HG03039 (cell line): ENCODE measurements at regions not wholly inside any gene's neighbourhood (a gene's known extent, or its start where the extent isn't known, plus 50 kb on each side); places are given as distances from the start of the nearest gene placed in this dataset.
"Not testable (repeated sequence)": the region's sequence is repeated elsewhere in the genome, so short reads cannot be mapped to it uniquely, and the experiment has no call there.

Experiments
- ATAC-seq: cut with Tn5 transposase; IDR thresholded peaks from one replicate; pipeline ENCODE4 v1.9.1; 2021; ENCODE audit warnings: mild to moderate bottlenecking, moderate library complexity; ENCODE audit not compliant: unreplicated experiment

DNA sequence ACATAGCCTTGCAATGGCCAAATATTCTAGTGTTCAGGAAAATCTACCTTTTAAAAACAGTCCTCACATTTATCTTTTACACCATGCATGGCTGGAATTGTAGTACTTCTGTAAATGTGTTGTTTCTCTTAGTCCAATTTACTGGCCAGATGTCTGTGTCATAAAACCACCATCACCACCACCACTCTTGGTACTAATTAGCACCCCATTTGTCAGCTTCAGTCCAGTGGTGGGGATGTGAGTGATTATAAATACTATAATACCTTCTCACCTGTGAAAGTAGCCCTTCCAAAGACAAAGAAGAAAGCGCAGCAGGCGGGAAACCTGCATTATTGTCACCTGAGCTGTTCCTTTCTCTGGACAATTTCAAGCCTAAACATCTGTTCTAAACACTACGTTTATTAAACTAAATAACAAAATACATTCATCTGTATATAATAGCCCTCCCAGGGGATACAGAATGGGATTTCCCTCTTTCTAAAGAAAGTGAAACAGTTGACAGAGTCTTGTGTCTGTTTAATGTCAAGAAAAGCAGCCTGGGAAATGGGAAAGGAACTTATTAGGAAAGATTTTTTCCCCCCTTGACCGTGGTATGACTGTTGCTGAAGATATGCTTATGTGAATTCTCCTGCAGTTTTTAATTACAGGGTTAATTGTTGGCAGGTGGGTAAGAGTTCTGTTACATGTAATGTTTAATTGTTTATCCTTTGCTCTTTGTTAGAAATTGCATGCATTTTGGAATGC, 144.5 kb upstream of the NUDT12 start:
- no peak for ATAC-seq

DNA sequence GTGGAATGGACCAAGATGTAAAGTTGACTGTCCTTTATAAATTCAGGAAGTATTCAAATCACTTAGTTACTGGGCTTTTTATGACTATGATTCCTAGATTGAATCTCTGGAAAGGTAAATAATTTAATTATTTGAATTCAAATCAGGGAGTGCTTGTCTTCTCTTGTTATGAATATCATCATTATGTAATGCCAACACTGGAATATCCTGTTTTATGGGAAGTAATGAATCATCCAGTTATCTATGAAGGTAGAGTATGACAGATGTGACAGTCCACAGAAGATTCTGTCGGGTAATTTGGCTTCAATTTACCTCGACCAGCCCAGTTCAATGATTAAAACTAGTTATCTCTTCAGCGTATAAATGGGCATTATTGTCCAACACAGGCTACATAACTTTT, 141.0 kb upstream of the NUDT12 start:
- ATAC-seq, result no peak

DNA sequence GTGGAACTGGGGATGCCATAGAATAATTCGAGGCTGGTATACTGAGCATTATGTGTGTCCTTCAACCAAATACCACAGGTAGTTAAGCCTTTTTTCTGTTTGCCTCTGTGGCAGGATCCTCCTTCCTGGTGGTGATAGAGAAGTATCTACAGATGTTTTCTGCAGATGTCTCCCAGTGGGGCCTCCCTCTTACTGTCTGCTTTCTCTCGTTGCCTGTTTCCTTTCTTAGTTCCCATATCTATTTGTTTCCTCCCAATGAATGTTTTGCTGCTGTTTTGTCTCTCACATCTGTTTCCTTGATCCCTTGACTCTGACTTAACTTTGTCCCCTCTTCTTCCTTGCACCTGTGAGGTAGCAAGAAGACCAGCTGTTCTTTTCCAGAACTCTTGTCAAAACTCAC, 130.9 kb upstream of the NUDT12 start:
- ATAC-seq, result no peak

DNA sequence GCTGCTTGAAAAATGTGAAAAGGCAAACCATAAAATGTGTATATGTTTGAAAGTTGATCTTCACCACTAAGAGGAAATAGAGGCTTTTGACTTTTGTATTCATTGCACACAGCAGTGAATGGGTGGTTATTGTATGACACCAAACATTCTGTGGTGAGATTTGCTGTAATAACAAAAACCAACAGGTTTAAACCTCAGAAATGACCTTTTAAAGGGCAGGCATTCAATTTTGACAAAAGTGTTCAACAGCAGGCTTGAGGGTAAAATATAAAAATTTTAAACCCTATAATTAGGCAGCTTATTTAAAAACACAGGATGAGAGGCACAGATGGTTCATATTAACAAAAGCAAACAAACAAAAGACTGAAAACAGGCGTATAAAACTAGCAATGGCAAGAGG, 128.1 kb upstream of the NUDT12 start:
- no peak for ATAC-seq

DNA sequence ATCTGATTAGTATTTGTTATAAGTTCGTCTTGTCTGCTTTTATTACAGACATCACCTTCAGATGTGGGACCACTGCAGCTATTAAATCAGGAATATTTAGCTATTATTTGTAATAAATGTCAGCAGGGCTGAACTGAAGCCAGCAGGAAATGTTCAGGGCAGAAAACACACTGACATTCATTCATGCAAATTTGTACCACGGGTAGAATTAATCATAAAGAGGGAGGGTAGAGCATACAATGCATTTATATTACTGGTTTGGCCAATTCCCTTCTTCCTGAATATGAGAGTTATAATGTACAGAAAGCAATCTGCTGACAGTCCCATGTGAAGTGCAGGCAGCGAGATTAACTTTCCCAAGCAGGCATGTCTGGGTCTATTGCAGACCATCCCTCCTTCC, 117.3 kb upstream of the NUDT12 start:
- no peak for ATAC-seq

DNA sequence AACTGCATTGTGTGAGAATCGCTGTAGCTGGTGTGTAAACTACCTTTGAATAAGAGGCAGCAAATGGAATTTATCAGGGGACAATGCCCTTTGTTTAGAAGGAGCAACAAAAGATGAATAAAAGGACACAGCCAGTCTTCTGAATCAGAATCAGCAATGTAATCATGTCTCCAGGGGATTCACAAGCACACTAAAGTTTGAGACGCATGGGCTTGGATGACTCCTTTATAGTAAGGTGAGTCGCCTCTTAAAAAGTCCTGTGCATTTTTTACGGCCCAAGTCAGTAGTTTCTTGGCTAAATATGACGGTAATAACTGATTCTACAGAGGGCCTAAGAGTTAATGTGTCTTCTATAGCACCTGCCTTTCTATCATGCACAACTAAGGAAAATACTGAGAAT, 113.6 kb upstream of the NUDT12 start:
- ATAC-seq, result not testable (repeated sequence)

DNA sequence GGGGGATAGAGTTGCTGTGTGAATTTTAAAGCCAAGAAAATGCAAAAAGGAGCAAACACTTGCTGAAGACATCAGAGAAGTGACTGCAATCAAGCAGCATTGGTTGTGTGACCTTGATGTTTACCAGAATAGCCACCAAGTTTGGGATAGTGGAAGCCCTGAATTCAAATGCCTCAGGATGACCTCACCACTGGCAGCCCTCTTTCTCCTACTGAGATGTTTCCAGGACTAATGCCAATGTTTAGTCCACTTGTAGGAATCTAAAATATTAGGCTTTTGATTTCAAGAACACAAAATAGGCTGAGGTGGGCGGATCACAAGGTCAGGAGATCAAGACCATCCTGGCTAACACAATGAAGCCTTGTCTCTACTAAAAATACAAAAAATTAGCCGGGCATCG, 112.2 kb upstream of the NUDT12 start:
- ATAC-seq, result no peak

DNA sequence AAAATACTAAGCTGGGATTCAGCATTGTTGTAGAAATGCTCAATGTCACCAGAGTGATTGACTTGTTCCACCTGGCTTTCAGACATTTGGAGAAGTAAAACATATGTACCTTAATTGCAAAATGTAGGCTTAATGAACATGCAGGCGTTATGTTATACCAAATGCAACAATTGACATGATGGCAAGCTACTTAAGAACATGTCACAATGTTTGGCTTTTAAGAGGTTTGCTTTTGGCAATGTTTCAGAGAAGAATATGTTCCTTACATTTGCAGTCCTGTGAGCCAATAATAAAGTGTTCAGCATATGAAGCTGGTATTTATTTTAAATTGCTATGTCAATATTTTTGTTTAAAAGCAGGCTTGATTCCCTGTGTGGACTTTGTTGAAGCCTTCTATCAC, 111.7 kb upstream of the NUDT12 start:
- no peak for ATAC-seq

DNA sequence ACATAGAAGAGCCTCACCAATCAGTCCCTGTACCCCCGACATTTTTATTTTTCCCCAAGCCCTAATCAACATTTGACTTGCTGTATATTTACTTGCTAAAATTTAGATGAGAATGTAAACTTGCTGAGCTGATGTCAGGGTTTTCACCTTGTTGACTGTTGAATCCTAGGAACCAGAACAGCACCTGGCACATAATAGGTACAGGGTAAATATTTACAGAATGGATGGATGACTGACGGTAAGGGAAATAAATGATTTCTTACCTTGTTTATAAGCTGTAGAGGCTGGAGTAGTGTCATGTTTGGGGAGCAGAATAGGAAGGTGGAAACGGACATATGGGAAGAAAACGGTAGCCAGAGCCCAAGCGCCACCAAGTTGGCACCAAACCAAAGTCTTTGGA, 107.0 kb upstream of the NUDT12 start:
- no peak for ATAC-seq

DNA sequence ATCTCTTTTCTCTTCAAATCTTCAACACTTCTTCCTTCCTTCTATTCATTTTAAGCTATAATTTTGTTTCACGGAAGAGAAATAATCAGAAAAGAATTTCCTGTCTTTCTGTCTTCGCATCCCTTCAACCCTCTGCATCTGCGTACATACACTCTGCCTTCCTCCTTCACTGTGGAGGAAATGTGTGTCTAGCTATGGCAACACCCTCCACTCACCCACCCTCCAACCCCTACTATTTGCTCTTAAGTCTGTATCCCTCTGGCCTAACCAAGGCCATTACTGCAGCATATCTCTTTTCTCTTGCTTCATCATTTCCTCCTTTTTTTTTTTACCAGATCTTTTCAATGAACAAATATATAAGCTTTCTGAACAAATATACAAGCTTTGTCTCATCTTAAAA, 105.7 kb upstream of the NUDT12 start:
- ATAC-seq, result no peak

DNA sequence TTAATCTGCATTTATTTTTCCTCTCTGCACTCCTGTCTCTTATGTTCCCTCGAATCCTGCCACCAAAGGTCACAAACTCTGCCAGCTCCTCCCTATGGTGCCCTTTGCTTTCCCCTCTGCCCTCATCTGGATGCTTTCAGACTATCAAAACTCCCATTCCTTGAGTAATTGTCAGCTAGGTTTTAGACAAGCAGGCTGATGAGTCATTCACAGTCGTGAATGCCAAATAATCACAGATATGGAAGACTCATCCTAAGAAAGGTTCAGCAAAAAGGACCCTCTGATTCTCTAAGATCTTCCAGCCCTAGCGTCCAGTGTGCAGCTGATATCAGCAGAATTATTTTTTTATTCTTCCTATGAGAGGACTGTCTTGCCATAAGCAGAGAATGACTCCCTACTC, 104.5 kb upstream of the NUDT12 start:
- no peak for ATAC-seq

DNA sequence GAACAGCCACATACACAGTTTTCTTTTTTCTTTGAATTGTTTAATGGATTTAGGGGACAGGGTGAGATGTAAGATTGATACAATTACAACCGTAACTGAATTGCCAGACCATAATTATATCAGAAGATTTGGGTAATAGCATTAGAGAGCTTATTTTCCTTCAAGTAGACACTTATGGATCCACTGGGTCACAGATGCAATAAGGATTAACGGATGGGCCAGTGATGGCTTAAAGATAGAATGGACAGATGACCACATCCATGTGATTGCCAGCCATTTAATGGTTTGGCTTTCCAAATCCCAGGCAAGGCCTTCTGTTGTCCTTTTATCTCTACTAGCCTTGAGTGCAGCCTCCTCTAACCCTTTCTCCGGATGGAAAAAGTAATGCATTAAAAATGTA, 94.7 kb upstream of the NUDT12 start:
- ATAC-seq, result no peak

DNA sequence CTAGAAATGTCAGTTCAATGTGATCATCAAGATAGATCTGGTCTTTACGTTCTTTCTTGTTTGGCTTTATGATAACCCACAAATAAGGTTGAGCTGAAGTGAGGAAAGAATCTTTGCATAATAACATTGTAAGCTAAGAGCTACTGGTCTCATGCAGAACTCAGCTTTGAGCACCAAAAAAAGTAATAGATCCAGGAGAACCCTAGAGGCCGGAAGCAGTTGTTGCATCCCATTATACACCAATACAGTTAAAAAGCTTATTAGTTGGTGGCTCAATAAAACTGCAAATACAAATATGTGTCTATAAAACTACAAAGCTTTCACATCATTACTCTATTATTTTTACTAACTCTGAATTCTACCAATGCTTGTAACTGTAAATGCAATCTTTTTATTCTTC, 85.5 kb upstream of the NUDT12 start:
- no peak for ATAC-seq

DNA sequence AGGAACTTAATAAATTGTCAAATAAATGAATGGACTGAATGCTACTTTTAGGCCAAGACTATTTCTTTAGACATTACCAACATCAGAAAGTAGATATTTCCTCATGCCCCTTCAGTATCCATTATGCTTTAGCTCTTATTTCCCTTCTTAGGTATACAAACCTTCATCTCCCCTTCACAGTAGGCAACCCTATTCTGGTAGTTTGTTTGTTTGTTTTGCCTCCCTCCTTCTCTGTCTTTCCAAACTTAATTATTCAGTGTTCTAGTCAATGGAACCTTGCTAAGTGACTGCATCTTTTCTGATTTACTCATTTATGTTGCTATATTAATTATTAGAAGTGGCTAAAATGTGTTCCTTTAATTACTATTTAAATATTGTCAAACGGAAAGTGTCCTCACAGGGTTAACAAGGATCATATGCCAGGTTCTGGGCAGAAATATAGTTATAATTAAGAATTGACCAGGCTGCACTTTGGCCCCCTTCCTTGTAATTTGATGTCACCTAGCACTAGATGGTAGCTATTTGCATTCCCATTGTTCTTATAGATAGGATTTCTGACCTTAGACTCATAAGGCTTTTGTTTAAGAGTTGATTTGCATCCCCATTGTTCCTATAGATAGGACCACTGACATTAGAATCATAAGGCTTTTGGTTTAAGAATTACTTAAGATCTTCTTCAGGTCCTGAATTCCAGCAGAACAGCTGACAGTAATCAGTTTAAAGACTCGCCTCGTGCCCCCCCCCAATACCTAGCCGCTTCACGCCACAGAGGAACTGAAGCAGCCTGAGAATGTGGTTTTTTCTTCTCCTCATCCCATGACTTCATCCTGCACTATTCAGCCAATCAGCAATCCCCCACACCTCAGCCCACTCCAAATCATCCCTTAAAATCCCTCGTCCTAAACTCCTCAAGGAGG, 84.4 kb upstream of the NUDT12 start:
- ATAC-seq, result no peak

DNA sequence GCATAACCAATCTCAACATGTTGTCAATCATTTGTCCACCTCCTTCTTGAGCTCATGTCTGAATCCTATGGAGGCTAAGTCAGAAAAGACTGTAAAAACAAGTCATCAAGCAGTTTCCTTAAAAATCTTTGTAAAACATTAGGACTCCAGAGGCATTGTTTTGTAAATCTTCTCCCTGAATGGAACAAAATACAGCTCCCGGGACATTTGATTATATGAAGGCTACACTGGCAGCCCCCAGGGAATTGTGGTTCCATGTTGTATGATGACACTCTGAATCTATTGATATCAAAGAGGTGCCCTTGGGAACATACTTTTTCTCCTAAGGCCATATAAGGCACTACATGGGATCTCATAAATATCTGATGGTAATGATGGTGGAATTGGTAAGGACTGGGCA, 83.2 kb upstream of the NUDT12 start:
- ATAC-seq, result no peak

DNA sequence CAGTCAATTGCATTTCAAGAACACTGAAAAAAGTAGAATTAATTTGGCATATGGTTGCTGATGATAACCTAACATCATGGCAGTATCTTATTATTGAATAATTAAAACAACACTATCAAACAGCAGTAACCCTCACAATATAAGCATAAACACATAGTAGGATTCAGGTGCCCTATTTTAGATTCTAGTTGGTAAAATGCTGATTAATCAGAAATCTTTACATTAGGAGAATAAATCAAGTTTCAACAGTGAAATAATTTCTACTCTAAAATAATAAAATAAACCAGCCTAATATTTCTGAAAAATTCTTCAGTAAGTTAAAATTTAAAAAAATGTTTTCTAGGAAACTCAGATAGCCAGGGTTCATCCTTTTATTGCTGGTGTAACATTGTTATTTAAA, 76.4 kb upstream of the NUDT12 start:
- ATAC-seq, result no peak

DNA sequence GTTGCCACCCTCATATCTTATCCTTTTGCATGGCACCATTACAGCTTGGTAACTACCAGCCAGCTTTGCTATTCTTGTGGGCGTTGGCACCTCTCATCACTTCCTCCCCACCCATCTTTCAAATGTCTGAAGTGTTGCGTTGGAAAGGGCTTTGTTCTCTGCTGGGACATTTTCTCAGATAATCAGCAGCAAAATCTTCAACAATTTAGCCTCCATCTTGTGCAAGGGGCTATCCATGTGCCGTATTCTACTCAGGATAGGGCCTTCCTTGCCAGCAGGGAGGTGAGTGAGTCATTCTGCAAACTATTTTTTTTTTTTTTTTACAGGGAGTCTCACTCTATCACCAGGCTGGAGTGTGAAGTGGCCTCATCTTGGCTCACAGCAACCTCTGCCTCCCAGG, 62.1 kb upstream of the NUDT12 start:
- ATAC-seq, result no peak

DNA sequence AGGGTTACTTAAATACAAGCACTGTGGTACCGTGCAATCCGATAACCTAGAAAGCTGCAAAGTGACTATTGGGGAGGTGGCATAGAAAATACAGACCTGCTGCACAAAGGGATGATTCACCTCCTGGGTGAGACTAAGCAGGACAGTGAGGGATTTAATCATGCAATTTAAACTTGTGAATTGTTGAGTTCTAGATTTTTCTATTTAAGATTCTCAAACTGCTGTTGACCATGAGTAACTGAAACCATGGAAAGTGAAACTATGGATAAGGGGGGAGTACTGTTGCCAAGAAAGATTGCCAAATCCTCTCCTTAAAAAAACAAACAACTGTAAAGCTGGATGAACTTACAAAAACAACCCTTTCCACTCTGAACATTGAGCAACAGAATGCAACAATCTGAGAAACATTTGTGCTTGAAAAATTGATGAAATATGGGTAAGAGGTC, 61.5 kb upstream of the NUDT12 start:
- no peak for ATAC-seq

DNA sequence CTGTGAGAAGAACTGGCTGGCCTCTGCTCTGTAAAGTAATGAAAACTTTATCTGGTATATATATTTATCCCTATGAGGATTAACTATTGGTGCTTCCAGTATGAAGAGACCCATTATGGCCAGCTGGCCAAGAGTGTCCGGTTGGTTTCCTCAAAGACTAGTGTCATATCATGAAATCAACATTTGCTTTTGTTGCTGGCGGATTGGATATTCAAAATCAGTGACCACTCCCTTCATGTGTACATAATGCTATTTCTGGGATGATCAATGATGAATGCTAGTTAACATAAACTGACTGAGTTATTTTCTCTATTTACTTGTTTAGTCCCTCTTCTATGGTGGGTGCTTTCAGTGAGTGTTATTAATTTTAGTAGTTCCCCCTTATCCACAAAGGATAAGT, 60.8 kb upstream of the NUDT12 start:
- ATAC-seq, result no peak

DNA sequence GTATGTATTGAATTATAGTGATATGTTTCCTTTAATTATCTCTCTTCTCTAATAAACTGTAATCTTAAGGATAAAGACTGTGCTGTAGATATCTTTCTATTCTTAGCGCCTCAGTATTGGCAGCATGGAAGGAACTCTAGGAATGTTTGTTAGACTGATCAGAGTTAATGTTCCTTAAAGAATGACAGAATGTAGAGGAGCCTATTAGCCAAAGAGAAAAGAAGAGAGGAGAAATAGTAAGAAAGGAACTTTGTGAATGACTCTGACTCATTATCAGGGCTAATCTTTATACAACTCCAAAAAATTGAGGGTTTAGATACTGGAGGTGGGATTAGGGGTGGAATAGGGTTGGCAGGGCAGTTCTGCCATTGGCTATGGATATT, 59.0 kb upstream of the NUDT12 start:
- no peak for ATAC-seq

DNA sequence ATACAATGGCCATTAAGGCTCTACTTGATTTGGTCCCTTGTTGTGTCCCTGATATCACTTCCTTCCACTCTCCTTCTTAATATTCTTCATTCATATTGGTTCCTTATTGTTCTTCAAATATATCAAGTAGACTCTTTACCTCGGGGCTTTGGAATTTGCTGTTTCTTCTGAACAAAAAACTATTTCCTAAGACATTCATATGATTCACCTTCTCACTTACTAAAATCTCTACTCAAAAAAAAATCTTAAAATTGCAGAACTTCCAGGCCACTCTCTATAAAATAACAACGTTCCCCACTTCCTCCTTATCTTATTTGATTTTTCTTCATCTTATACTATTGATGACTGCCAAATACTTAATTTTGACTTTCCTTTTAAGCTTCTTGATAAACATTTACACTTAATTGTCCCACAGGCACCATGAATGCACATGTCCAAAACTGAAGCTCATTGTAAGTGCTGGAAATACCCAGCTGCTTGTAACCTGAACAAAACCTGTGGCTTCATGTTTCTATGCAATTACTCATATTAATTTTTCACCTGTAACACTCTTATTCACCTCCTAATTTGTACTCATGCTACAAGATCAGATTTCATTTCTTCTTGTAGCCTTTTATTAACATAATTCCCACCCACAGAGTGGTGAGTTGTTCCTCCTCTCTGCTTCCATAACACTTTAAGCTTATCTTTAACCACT, 58.4 kb upstream of the NUDT12 start:
- ATAC-seq, result no peak

DNA sequence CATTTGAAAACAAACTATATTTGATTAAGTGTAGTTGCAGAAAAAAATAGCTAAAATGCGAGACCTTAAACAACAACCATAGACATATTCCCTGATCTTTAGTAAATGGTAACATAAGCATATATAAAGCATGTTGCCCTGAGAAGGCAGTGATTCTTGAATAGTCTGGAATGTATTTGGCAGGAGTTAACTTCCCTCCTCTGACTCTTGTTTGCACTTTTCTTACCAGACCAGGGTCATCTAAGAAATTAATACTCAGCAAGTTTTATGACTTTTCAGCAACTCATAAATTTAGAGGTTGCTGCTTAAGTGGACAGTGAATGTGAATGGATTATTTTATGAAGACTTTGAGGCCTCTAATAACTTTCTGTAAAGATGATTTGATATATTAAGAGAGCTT, 55.3 kb upstream of the NUDT12 start:
- ATAC-seq, result no peak
